Erythroblast (primary cell): ENCODE measurements at regions not wholly inside any gene's neighbourhood (a gene's known extent, or its start where the extent isn't known, plus 50 kb on each side); places are given as distances from the start of the nearest gene placed in this dataset.

Source experiments
- GATA1 ChIP-seq: IDR thresholded peaks from 2 replicates; pipeline ENCODE4 v1.6.1; 2011; ENCODE audit warnings: low read depth, mild to moderate bottlenecking, control low read depth, low read length, moderate library complexity
- POLR2A ChIP-seq: IDR thresholded peaks from 2 replicates; pipeline ENCODE4 v1.6.1; 2011; ENCODE audit warnings: mild to moderate bottlenecking, low read length

GRCh38 chr4:96585304-96585703 lies 745.4 kb downstream of the PDHA2 start:
- TF ChIP-seq POLR2A (no peak), GATA1 (no peak)
